Liver (tissue), 7 donors: ENCODE measurements at regions not wholly inside any gene's neighbourhood (a gene's known extent, or its start where the extent isn't known, plus 50 kb on each side); places are given as distances from the start of the nearest gene placed in this dataset.
"Not testable (repeated sequence)": the region's sequence is repeated elsewhere in the genome, so short reads cannot be mapped to it uniquely, and the experiment has no call there.

Experiments used
- DNase-seq: peaks from one replicate; pipeline ENCODE4 v3.0.0-alpha.2; 2017; ENCODE audit warnings: low spot score
- H3K27ac ChIP-seq, 2 donors: one replicate each; pipeline ENCODE4 v1.7.0; 2013; ENCODE audit warnings: inconsistent platforms in 2 of 2, low read length in 2 of 2, control low read depth in 1 of 2, low read depth in 1 of 2, mild to moderate bottlenecking in 1 of 2
- H3K27me3 ChIP-seq, 4 donors: one replicate each; pipeline versions ENCODE4 v1.6.1 to v1.7.0; 2013; ENCODE audit warnings: low read length in 3 of 4, inconsistent platforms in 1 of 4, mild to moderate bottlenecking in 1 of 4, moderate library complexity in 1 of 4; ENCODE audit not compliant: control insufficient read depth in 4 of 4, insufficient read depth in 4 of 4
- H3K36me3 ChIP-seq, 4 donors: one replicate each; pipeline versions ENCODE4 v1.6.1 to v1.7.0; 2013; ENCODE audit warnings: low read length in 3 of 4, mild to moderate bottlenecking in 3 of 4, low read depth in 1 of 4, moderate library complexity in 1 of 4; ENCODE audit not compliant: control insufficient read depth in 4 of 4, insufficient read depth in 3 of 4
- H3K4me1 ChIP-seq, 4 donors: one replicate each; pipeline versions ENCODE4 v1.6.1 to v1.7.0; 2013; ENCODE audit warnings: low read length in 3 of 4, mild to moderate bottlenecking in 3 of 4, moderate library complexity in 1 of 4; ENCODE audit not compliant: control insufficient read depth in 4 of 4, insufficient read depth in 4 of 4
- H3K4me3 ChIP-seq, 3 donors: one replicate each; pipeline versions ENCODE4 v1.6.1 to v1.7.0; 2013; ENCODE audit warnings: low read length in 3 of 3, control low read depth in 1 of 3, low read depth in 1 of 3, mild to moderate bottlenecking in 1 of 3
- H3K9ac ChIP-seq, 2 donors: one replicate each; pipeline ENCODE4 v1.7.0; 2013; ENCODE audit warnings: low read length in 2 of 2, mild to moderate bottlenecking in 2 of 2, moderate library complexity in 2 of 2, control low read depth in 1 of 2, low read depth in 1 of 2
- H3K9me3 ChIP-seq, 4 donors: one replicate each; pipeline versions ENCODE4 v1.6.1 to v1.7.0; 2013; ENCODE audit warnings: low read length in 3 of 4; ENCODE audit not compliant: control insufficient read depth in 4 of 4
- FOXA1 ChIP-seq: IDR thresholded peaks from 2 replicates; pipeline ENCODE4 v1.6.1; 2016; ENCODE audit warnings: antibody characterized with exemption
- MAX ChIP-seq: IDR thresholded peaks from 2 replicates; pipeline ENCODE4 v1.6.1; 2016; ENCODE audit warnings: antibody characterized with exemption
- SP1 ChIP-seq: IDR thresholded peaks from 2 replicates; pipeline ENCODE4 v1.6.1; 2018; ENCODE audit warnings: antibody characterized with exemption, mild to moderate bottlenecking
- ZBTB33 ChIP-seq: IDR thresholded peaks from 2 replicates; pipeline ENCODE4 v1.6.1; 2016; ENCODE audit warnings: antibody characterized with exemption
- WGBS: extraction: QIAGEN DNeasy Blood & Tissue Kit; methylation state at CpG from one replicate; pipeline ENCODE4 v1.1.7; 2013; 5-methylcytosine and 5-hydroxymethylcytosine counted together
- donor health status: healthy.
- donor health status: healthy.
- donor health status: healthy.
- donor health status: healthy.

- Histone ChIP-seq H3K27me3 (peaks cover 0 to 3% (median 0%) of the 10 kb centered on the region in 4 donors), H3K27ac (no peak overlapping the region), H3K4me1 (no peaks in the 10 kb centered on the region), H3K36me3 (no peaks in the 10 kb centered on the region), H3K9me3 (no peaks in the 10 kb centered on the region), H3K9ac (no peak overlapping the region), H3K4me3 (no peak overlapping the region)
- 74% methylated on average over 9 of the region's 9 CpGs for WGBS
- TF ChIP-seq FOXA1 (no peak), SP1 (no peak), MAX (no peak), ZBTB33 (no peak)
- DNase-seq, result no peak
Measured at GRCh38 chr5:50292735-50293394, 148.2 kb downstream of the EMB start.

- H3K4me1 ChIP-seq, H3K27ac ChIP-seq, H3K9me3 ChIP-seq, DNase-seq, H3K4me3 ChIP-seq, H3K9ac ChIP-seq, H3K27me3 ChIP-seq, H3K36me3 ChIP-seq: not testable (repeated sequence)
- 85% methylated on average over 10 of the region's 10 CpGs for WGBS
Measured at GRCh38 chr5:50280461-50280860, 160.6 kb downstream of the EMB start.
